ENCODE measurements at regions not wholly inside any gene's neighbourhood (a gene's known extent, or its start where the extent isn't known, plus 50 kb on each side); places are given as distances from the start of the nearest gene placed in this dataset.

GRCh38 chr12:124422570-124423523, 128.0 kb downstream of the RFLNA start:
- CTCF ChIA-PET: no interaction called here
- Histone ChIP-seq H3K79me2 (ENCODE audit: insufficient read depth, low read length) (no peaks in the 10 kb centered on the region), H3K9me3 (ENCODE audit: control insufficient read depth in 1 of 2, insufficient read depth in 1 of 2, low read depth in 1 of 2, low read length in 2 of 2) (no peaks in the 10 kb centered on the region), H2AFZ (ENCODE audit: low read depth, low read length, poor library complexity, severe bottlenecking) (no peak overlapping the region), H3K9me2 (ENCODE audit: insufficient read depth) (no peaks in the 10 kb centered on the region), H4K20me1 (ENCODE audit: insufficient read depth) (no peaks in the 10 kb centered on the region), H3K4me1 (ENCODE audit: control insufficient read depth in 1 of 2, insufficient read depth in 2 of 2, low read length in 2 of 2) (peaks cover 29 to 35% of the 10 kb centered on the region in 2 experiments), H3K4me3 (replicated peaks in 1 of 2; ENCODE audit: low read depth in 1 of 2, low read length in 2 of 2) (peak overlapping the region; percentile 40 to 57), H3K27me3 (ENCODE audit: insufficient read depth, low read length) (no peaks in the 10 kb centered on the region), H3K9ac (ENCODE audit: low read length) (peak overlapping the region; percentile 71), H3K27ac (ENCODE audit: low read depth, low read length) (peak overlapping the region; percentile 99), H3K4me2 (ENCODE audit: low read length) (peak overlapping the region; percentile 95), H3K36me3 (ENCODE audit: control insufficient read depth in 1 of 2, insufficient read depth in 2 of 2, low read length in 2 of 2) (peaks cover 4 to 20% of the 10 kb centered on the region in 2 experiments; a peak in 3 of 4 replicates)
- peak; percentile 83 for ATAC-seq
- RAD21 ChIA-PET (ENCODE audit: low non-redundant PET in 1 of 2, low total read pairs in 2 of 2, uncharacterized antibody in 2 of 2, unreplicated experiment in 2 of 2): no interaction called here
- no TSS peak for BruUV-seq (replicated peaks)
- POLR2A ChIA-PET: no interaction called here
- peak; percentile 84 for DNase-seq (ENCODE audit: low read depth, low spot score)
- intact Hi-C loops (cut with micrococcal nuclease): no loop called here
- TF ChIP-seq JUND (IDR thresholded peaks at IDR 0.05): no peak
- TF ChIP-seq, protein P1, sequence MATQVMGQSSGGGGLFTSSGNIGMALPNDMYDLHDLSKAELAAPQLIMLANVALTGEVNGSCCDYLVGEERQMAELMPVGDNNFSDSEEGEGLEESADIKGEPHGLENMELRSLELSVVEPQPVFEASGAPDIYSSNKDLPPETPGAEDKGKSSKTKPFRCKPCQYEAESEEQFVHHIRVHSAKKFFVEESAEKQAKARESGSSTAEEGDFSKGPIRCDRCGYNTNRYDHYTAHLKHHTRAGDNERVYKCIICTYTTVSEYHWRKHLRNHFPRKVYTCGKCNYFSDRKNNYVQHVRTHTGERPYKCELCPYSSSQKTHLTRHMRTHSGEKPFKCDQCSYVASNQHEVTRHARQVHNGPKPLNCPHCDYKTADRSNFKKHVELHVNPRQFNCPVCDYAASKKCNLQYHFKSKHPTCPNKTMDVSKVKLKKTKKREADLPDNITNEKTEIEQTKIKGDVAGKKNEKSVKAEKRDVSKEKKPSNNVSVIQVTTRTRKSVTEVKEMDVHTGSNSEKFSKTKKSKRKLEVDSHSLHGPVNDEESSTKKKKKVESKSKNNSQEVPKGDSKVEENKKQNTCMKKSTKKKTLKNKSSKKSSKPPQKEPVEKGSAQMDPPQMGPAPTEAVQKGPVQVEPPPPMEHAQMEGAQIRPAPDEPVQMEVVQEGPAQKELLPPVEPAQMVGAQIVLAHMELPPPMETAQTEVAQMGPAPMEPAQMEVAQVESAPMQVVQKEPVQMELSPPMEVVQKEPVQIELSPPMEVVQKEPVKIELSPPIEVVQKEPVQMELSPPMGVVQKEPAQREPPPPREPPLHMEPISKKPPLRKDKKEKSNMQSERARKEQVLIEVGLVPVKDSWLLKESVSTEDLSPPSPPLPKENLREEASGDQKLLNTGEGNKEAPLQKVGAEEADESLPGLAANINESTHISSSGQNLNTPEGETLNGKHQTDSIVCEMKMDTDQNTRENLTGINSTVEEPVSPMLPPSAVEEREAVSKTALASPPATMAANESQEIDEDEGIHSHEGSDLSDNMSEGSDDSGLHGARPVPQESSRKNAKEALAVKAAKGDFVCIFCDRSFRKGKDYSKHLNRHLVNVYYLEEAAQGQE (IDR thresholded peaks at IDR 0.05; ENCODE audit: low read depth): no peak
- no peak for TF ChIP-seq FOSL1 (IDR thresholded peaks at IDR 0.05; ENCODE audit: low read depth)
- peak; percentile 30 for TF ChIP-seq TCF7L2 (IDR thresholded peaks at IDR 0.05; ENCODE audit: borderline replicate concordance, extremely low read depth, insufficient read depth, insufficient read length)
- TF ChIP-seq EZH2 (IDR thresholded peaks at IDR 0.05): no peak
- no peak for TF ChIP-seq ZNF274 (IDR thresholded peaks at IDR 0.05; ENCODE audit: low read depth, low read length)
- no peak for TF ChIP-seq EGR1 (IDR thresholded peaks at IDR 0.05; ENCODE audit: low read depth)
- TF ChIP-seq EZH2phosphoT487 (IDR thresholded peaks at IDR 0.05; ENCODE audit: borderline replicate concordance): no peak
- TF ChIP-seq YY1 (IDR thresholded peaks at IDR 0.05; ENCODE audit: extremely low read depth, insufficient replicate concordance, low read depth, low read length): no peak
- TF ChIP-seq SP1 (IDR thresholded peaks at IDR 0.05; ENCODE audit: low read depth): no peak
- no peak for TF ChIP-seq ZBTB33 (IDR thresholded peaks at IDR 0.05; ENCODE audit: extremely low read depth, insufficient replicate concordance, low read length)
- TF ChIP-seq ZFX (IDR thresholded peaks at IDR 0.05): 0 out of 2 replicates have a peak, but pooled peaks have one; percentile 44
- TF ChIP-seq SIN3A (IDR thresholded peaks at IDR 0.05; ENCODE audit: low read depth): no peak
- TF ChIP-seq RAD21 (IDR thresholded peaks at IDR 0.05; ENCODE audit: low read depth): no peak
- TF ChIP-seq, protein P2, sequence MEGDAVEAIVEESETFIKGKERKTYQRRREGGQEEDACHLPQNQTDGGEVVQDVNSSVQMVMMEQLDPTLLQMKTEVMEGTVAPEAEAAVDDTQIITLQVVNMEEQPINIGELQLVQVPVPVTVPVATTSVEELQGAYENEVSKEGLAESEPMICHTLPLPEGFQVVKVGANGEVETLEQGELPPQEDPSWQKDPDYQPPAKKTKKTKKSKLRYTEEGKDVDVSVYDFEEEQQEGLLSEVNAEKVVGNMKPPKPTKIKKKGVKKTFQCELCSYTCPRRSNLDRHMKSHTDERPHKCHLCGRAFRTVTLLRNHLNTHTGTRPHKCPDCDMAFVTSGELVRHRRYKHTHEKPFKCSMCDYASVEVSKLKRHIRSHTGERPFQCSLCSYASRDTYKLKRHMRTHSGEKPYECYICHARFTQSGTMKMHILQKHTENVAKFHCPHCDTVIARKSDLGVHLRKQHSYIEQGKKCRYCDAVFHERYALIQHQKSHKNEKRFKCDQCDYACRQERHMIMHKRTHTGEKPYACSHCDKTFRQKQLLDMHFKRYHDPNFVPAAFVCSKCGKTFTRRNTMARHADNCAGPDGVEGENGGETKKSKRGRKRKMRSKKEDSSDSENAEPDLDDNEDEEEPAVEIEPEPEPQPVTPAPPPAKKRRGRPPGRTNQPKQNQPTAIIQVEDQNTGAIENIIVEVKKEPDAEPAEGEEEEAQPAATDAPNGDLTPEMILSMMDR (IDR thresholded peaks at IDR 0.05 in 2 of 3, conservative IDR thresholded peaks at IDR 0.05 in 1 of 3; ENCODE audit: borderline replicate concordance in 1 of 3, insufficient read depth in 1 of 3, low read depth in 2 of 3, low read length in 2 of 3): no peak
- TF ChIP-seq CEBPB (IDR thresholded peaks at IDR 0.05; ENCODE audit: low read depth): no peak
- TF ChIP-seq, protein P3, sequence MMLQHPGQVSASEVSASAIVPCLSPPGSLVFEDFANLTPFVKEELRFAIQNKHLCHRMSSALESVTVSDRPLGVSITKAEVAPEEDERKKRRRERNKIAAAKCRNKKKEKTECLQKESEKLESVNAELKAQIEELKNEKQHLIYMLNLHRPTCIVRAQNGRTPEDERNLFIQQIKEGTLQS (IDR thresholded peaks at IDR 0.05): no peak
- TF ChIP-seq POLR2AphosphoS5 (IDR thresholded peaks at IDR 0.05; ENCODE audit: low read depth, low read length): peak; percentile 81
- no peak for TF ChIP-seq POLR2A (IDR thresholded peaks at IDR 0.05; ENCODE audit: borderline replicate concordance, extremely low read depth, insufficient read depth, insufficient read length)
